Liver (tissue), 8 donors: ENCODE measurements at regions not wholly inside any gene's neighbourhood (a gene's known extent, or its start where the extent isn't known, plus 50 kb on each side); places are given as distances from the start of the nearest gene placed in this dataset.

Experiments
- DNase-seq: peaks from one replicate; pipeline ENCODE4 v3.0.0-alpha.2; 2017; ENCODE audit warnings: low spot score
- H3K27ac ChIP-seq, 2 donors: one replicate each; pipeline ENCODE4 v1.7.0; 2013; ENCODE audit warnings: inconsistent platforms in 2 of 2, low read length in 2 of 2, control low read depth in 1 of 2, low read depth in 1 of 2, mild to moderate bottlenecking in 1 of 2
- H3K27me3 ChIP-seq, 4 donors: one replicate each; pipeline versions ENCODE4 v1.6.1 to v1.7.0; 2013; ENCODE audit warnings: low read length in 3 of 4, inconsistent platforms in 1 of 4, mild to moderate bottlenecking in 1 of 4, moderate library complexity in 1 of 4; ENCODE audit not compliant: control insufficient read depth in 4 of 4, insufficient read depth in 4 of 4
- H3K36me3 ChIP-seq, 4 donors: one replicate each; pipeline versions ENCODE4 v1.6.1 to v1.7.0; 2013; ENCODE audit warnings: low read length in 3 of 4, mild to moderate bottlenecking in 3 of 4, low read depth in 1 of 4, moderate library complexity in 1 of 4; ENCODE audit not compliant: control insufficient read depth in 4 of 4, insufficient read depth in 3 of 4
- H3K4me1 ChIP-seq, 4 donors: one replicate each; pipeline versions ENCODE4 v1.6.1 to v1.7.0; 2013; ENCODE audit warnings: low read length in 3 of 4, mild to moderate bottlenecking in 3 of 4, moderate library complexity in 1 of 4; ENCODE audit not compliant: control insufficient read depth in 4 of 4, insufficient read depth in 4 of 4
- H3K4me3 ChIP-seq, 3 donors: one replicate each; pipeline versions ENCODE4 v1.6.1 to v1.7.0; 2013; ENCODE audit warnings: low read length in 3 of 3, control low read depth in 1 of 3, low read depth in 1 of 3, mild to moderate bottlenecking in 1 of 3
- H3K9ac ChIP-seq, 2 donors: one replicate each; pipeline ENCODE4 v1.7.0; 2013; ENCODE audit warnings: low read length in 2 of 2, mild to moderate bottlenecking in 2 of 2, moderate library complexity in 2 of 2, control low read depth in 1 of 2, low read depth in 1 of 2
- H3K9me3 ChIP-seq, 4 donors: one replicate each; pipeline versions ENCODE4 v1.6.1 to v1.7.0; 2013; ENCODE audit warnings: low read length in 3 of 4; ENCODE audit not compliant: control insufficient read depth in 4 of 4
- EGR1 ChIP-seq, 2 donors: IDR thresholded peaks; 2 replicates each; pipeline ENCODE4 v1.6.1; 2016 to 2018; ENCODE audit warnings: antibody characterized with exemption in 2 of 2, low read depth in 2 of 2
- FOXA1 ChIP-seq: IDR thresholded peaks from 2 replicates; pipeline ENCODE4 v1.6.1; 2016; ENCODE audit warnings: antibody characterized with exemption
- FOXA2 ChIP-seq: IDR thresholded peaks from 2 replicates; pipeline ENCODE4 v1.6.1; 2016; ENCODE audit warnings: antibody characterized with exemption
- HNF4A ChIP-seq, 2 donors: conservative IDR thresholded peaks; 2 replicates each; pipeline ENCODE4 v1.6.1; 2016; ENCODE audit warnings: antibody characterized with exemption in 2 of 2, mild to moderate bottlenecking in 2 of 2
- JUND ChIP-seq, 2 donors: IDR thresholded peaks; 2 replicates each; pipeline ENCODE4 v1.6.1; 2016; ENCODE audit warnings: antibody characterized with exemption in 2 of 2
- RAD21 ChIP-seq, 2 donors: IDR thresholded peaks; 2 replicates each; pipeline ENCODE4 v1.6.1; 2016; ENCODE audit warnings: antibody characterized with exemption in 2 of 2, mild to moderate bottlenecking in 2 of 2
- RXRA ChIP-seq, 2 donors: IDR thresholded peaks; 2 replicates each; pipeline ENCODE4 v1.6.1; 2017 to 2018; ENCODE audit warnings: antibody characterized with exemption in 2 of 2, mild to moderate bottlenecking in 1 of 2
- SP1 ChIP-seq: IDR thresholded peaks from 2 replicates; pipeline ENCODE4 v1.6.1; 2018; ENCODE audit warnings: antibody characterized with exemption, mild to moderate bottlenecking
- TAF1 ChIP-seq: conservative IDR thresholded peaks from 2 replicates; pipeline ENCODE4 v1.6.1; 2016; ENCODE audit warnings: antibody characterized with exemption, mild to moderate bottlenecking
- YY1 ChIP-seq: IDR thresholded peaks from 2 replicates; pipeline ENCODE4 v1.6.1; 2016; ENCODE audit warnings: antibody characterized with exemption, mild to moderate bottlenecking
- WGBS: extraction: QIAGEN DNeasy Blood & Tissue Kit; methylation state at CpG from one replicate; pipeline ENCODE4 v1.1.7; 2013; 5-methylcytosine and 5-hydroxymethylcytosine counted together
- TF ChIP-seq, protein P1 (sequence below): fragments of 150-350 bp; IDR thresholded peaks from 2 replicates; pipeline ENCODE4 v1.5.1; 2017; ENCODE audit warnings: improper control_type of control experiment, low read depth, low read length; ENCODE audit not compliant: missing input control
- TF ChIP-seq, protein P2 (sequence below): IDR thresholded peaks from 2 replicates; pipeline ENCODE4 v1.6.1; 2016; ENCODE audit warnings: antibody characterized with exemption
- TF ChIP-seq, protein P3 (sequence below): IDR thresholded peaks from 2 replicates; pipeline ENCODE4 v1.6.1; 2016; ENCODE audit warnings: antibody characterized with exemption, mild to moderate bottlenecking
- donor health status: healthy.
- donor health status: healthy.
- donor health status: healthy.
- donor health status: healthy.
- donor health status: healthy.

DNA sequence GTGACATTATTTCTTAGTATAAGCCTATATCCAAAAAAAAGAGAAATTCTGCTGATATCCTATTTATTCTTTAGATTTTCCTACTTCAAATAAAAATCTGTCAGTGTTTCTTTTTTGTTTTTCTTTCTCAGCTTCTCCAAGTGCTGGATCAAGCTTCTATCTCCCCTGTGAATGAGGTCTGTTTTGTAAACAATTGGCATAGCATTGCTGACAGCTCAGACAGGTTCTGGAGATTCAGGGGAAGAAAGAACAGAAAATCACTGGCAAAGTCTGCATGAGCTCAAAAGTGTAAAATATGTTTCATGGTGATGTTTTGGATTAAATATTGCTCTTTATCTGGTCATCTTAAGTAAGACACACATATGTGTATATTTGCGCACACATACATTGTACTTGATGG, 492.0 kb upstream of the IGFBP7 start:
- Histone ChIP-seq H3K9me3 (no peaks in the 10 kb centered on the region), H3K36me3 (no peaks in the 10 kb centered on the region), H3K27me3 (no peaks in the 10 kb centered on the region), H3K9ac (no peak overlapping the region), H3K4me1 (no peaks in the 10 kb centered on the region), H3K4me3 (no peak overlapping the region), H3K27ac (no peak overlapping the region)
- WGBS: 97% methylated on average over 1 of the region's 1 CpG
- TF ChIP-seq SP1 (no peak), FOXA1 (no peak), FOXA2 (no peak), HNF4A (conservative IDR thresholded peaks at IDR 0.05) (no peak), RXRA (IDR thresholded peaks at IDR 0.05) (no peak), TAF1 (no peak), EGR1 (IDR thresholded peaks at IDR 0.05; ENCODE audit: low read depth in 2 of 2) (no peak), YY1 (no peak), RAD21 (IDR thresholded peaks at IDR 0.05) (no peak), JUND (IDR thresholded peaks at IDR 0.05) (no peak)
- TF ChIP-seq, protein P1, sequence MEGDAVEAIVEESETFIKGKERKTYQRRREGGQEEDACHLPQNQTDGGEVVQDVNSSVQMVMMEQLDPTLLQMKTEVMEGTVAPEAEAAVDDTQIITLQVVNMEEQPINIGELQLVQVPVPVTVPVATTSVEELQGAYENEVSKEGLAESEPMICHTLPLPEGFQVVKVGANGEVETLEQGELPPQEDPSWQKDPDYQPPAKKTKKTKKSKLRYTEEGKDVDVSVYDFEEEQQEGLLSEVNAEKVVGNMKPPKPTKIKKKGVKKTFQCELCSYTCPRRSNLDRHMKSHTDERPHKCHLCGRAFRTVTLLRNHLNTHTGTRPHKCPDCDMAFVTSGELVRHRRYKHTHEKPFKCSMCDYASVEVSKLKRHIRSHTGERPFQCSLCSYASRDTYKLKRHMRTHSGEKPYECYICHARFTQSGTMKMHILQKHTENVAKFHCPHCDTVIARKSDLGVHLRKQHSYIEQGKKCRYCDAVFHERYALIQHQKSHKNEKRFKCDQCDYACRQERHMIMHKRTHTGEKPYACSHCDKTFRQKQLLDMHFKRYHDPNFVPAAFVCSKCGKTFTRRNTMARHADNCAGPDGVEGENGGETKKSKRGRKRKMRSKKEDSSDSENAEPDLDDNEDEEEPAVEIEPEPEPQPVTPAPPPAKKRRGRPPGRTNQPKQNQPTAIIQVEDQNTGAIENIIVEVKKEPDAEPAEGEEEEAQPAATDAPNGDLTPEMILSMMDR: no peak
- TF ChIP-seq, protein P2, sequence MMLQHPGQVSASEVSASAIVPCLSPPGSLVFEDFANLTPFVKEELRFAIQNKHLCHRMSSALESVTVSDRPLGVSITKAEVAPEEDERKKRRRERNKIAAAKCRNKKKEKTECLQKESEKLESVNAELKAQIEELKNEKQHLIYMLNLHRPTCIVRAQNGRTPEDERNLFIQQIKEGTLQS: no peak
- TF ChIP-seq, protein P3, sequence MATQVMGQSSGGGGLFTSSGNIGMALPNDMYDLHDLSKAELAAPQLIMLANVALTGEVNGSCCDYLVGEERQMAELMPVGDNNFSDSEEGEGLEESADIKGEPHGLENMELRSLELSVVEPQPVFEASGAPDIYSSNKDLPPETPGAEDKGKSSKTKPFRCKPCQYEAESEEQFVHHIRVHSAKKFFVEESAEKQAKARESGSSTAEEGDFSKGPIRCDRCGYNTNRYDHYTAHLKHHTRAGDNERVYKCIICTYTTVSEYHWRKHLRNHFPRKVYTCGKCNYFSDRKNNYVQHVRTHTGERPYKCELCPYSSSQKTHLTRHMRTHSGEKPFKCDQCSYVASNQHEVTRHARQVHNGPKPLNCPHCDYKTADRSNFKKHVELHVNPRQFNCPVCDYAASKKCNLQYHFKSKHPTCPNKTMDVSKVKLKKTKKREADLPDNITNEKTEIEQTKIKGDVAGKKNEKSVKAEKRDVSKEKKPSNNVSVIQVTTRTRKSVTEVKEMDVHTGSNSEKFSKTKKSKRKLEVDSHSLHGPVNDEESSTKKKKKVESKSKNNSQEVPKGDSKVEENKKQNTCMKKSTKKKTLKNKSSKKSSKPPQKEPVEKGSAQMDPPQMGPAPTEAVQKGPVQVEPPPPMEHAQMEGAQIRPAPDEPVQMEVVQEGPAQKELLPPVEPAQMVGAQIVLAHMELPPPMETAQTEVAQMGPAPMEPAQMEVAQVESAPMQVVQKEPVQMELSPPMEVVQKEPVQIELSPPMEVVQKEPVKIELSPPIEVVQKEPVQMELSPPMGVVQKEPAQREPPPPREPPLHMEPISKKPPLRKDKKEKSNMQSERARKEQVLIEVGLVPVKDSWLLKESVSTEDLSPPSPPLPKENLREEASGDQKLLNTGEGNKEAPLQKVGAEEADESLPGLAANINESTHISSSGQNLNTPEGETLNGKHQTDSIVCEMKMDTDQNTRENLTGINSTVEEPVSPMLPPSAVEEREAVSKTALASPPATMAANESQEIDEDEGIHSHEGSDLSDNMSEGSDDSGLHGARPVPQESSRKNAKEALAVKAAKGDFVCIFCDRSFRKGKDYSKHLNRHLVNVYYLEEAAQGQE: no peak
- no peak for DNase-seq

DNA sequence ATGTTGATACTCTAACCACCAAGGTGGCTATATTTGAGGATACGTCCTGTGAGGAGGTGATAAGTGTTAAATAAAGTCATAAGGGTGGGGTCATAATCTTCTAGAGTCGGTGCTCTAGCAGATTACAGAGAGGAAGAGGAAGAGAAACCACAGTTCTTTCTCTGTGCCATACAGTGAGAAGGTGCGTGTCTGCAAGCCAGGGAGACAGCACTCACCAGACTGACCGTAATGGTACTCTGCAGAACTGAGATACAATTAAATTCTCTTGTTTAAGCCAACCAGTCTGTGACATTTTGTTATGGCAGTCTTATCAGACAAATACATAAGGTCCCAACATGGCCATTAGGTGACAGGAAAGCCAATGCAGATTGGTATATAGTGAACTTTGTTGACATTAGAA, 480.9 kb upstream of the IGFBP7 start:
- Histone ChIP-seq H3K9me3 (no peaks in the 10 kb centered on the region), H3K27ac (no peak overlapping the region), H3K4me3 (no peak overlapping the region), H3K9ac (no peak overlapping the region), H3K27me3 (no peaks in the 10 kb centered on the region), H3K36me3 (no peaks in the 10 kb centered on the region), H3K4me1 (peaks cover 0 to 3% (median 0%) of the 10 kb centered on the region in 4 donors)
- 67% methylated on average over 4 of the region's 4 CpGs for WGBS
- no peak for DNase-seq
- TF ChIP-seq, protein P3: no peak
- no peak for TF ChIP-seq HNF4A (conservative IDR thresholded peaks at IDR 0.05)
